NCI-H1694 (cell line): ENCODE measurements at regions not wholly inside any gene's neighbourhood (a gene's known extent, or its start where the extent isn't known, plus 50 kb on each side); places are given as distances from the start of the nearest gene placed in this dataset.

Source experiments
- DNase-seq: peaks from one replicate; lab custom pipeline; 2025; lab: John Stamatoyannopoulos, UW

DNA sequence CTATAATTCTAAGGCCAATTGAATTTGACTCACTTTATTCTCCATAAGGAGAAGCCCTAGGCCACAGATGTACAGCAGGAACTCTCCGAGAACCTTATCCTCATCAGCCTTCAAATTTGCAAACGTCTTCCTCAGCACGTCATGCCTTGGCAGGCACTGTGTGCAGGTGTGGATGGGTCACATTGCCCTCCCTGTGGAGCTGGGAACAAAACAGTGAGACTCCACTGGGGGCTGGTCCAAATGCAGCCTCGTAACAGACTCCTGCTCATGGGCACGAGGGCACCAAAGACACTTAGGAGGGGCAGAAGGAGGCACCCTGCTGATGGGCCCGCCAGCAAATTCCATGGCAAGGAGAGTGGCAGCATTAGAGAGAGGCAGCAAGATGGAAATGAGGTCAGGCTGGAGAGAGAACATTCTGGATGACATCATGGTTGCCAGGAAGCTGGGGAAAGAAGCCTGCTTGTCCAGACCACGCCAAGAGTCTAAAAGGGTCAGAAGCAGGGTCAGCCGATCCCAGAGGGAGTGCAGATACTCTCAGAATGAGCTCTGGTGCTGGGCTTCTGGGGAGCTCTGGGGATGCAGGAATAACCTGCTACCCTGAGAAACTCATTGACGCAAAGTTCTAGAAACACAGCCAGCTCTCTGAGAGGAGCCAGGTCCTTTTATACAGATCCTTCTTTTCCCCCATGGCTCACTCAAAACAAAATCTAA lies 242.2 kb downstream of the B3GLCT start:
- DNase-seq: no peak

DNA sequence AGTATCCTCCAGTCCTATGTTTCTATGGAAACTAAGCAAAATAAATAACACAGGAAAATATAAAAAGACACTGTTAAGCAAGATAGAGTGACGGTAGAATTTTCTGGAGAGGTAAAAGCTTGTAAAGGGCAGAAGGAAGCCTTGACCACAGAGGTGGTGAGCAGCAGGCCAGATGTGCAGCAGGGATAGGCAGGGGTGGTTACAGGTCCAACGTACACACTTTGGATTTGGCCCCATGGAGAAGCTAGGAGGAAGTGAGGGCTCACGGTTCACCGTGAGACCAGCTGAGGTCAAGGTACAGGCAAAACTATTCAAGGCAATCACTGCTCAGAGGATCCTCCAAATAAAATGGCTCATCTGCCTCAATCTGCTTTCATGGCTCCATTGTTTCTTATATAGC lies 242.8 kb downstream of the B3GLCT start:
- no peak for DNase-seq

DNA sequence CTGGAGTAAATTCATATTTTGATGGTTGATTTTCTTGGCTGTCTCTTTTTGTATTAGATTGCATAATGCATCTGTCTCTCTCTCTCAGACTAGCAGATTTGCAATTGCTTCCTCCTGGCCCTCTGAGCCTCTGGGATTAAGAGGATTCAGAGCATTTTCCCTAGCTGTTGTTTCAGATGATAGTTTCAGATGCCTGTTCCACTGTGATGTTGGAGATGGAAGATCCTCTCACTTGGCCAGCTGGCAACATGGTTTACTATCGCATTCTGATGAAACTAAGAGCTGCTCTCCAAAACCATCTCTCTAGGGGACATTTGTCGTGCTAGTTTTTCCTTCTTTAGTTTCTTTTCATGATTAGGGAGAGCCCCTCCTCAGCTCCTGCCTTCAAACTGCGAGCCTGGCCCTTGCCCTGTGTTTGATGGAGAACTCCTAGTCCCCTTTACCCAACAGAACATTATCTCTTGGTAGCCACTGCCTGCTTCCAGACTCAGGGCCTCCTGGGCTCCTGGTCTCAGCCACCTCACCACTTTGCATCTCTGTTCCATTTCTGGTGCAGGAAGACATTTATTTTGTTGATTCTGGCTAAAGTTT lies 244.6 kb downstream of the B3GLCT start:
- no peak for DNase-seq

DNA sequence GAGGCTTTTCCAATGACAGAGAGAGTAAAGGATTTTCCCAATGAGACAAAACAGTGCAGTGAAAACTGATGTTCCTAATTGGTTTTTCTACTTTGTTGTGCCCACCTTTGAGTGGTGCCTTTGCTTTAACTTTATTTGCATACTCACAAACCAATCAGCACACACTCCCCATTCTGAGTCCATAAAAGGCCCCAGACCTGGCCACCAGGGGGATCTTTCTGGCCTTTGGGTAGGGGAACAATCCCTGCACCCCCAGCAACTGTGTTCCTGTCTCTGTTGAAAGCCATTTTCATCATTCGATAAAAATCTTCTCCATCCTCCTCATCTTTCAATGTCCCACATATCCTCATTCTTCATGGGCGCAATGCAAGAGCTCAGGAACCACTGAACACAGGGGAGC lies 252.8 kb downstream of the B3GLCT start:
- no peak for DNase-seq

DNA sequence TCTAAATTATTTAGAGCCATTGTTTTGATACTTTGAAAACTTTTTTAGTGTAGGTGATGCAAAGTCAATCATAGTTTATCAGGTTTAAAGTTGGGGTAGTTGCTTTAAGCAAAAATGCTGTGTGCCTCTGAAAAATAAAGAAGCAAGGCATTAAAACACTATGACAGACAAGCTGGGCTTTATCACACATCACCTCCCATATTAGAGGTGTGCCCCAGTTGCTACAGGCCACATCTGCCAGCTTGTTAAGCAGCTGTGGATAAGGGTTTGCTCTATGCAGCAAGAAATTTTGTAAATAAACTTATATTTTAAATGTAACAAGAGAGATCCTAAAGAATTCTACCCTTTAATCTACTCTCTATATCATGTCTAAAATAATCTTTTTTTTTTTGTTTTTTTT lies 255.8 kb downstream of the B3GLCT start:
- DNase-seq: no peak

DNA sequence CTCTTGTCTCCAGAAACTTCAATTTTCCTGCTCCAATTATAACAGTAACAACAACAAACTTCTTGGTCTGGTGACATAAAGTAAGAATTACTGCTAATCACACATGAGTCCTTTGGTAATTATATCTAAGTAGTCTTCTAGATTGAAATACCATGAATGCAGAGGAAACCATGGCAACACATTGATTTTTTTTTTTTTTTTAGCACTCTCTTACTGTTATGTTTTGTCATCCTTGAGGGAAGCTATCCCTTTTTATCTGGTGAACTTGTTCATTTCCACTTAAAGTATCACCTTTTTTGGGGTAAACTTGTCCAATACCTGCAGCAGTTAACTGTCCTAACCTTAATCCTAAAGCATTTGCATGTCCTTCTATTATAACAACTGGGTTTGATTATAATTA lies 256.3 kb downstream of the B3GLCT start:
- DNase-seq: no peak

DNA sequence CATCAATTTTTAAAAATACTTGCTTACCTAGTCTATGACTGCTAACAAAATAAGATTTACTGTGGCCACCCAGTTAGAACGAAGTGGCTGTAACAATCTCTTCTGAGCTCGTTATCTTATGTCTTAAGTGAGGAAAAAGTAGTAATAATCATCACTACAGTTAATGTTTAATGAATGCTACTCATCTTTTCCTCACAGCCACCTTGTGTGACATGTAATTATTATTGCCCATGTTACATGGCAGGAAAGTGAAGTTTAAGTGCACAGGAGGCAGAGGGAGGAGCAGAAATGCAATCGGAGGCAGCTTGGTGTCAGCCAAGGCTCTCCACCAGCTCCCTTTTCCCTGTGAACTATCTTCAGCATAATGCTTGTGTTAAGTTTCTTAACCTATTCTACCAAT lies 260.3 kb downstream of the B3GLCT start:
- no peak for DNase-seq

DNA sequence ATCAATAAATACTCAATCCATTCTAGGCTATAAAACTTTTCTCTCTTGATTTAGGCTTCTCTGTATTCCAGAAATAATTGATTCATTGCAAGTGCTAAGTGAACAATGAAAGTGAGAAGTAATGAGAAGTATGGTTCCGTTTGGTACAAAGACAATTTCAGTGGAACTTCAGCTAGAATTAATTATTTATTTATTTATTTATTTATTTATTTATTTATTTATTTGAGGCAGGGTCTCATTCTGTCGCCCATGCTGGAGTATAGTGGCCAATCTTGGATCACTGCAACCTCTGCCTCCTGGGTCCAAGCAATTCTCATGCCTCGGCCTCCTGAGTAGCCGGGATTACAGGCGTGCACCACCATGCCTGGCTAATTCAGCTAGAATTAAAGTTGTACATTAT lies 262.1 kb downstream of the B3GLCT start:
- no peak for DNase-seq

DNA sequence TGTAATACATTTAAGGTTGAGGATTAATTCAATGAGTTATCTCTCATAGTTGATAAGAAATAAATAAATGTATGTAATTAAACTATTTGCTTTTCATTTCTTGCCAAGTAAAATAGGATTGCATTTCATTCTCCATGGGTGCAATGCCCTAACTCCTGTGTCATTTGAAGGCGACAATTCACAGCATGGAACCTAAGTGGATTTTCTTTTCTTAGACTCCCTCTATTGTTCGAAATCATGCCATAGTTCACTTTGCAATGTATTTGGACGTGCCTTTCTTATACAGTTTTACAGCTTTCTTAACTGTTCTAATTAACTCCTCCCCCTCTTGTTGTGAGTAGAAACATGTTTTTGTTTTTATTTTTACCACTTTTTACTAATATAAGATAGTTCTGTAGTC lies 263.0 kb downstream of the B3GLCT start:
- DNase-seq: no peak

DNA sequence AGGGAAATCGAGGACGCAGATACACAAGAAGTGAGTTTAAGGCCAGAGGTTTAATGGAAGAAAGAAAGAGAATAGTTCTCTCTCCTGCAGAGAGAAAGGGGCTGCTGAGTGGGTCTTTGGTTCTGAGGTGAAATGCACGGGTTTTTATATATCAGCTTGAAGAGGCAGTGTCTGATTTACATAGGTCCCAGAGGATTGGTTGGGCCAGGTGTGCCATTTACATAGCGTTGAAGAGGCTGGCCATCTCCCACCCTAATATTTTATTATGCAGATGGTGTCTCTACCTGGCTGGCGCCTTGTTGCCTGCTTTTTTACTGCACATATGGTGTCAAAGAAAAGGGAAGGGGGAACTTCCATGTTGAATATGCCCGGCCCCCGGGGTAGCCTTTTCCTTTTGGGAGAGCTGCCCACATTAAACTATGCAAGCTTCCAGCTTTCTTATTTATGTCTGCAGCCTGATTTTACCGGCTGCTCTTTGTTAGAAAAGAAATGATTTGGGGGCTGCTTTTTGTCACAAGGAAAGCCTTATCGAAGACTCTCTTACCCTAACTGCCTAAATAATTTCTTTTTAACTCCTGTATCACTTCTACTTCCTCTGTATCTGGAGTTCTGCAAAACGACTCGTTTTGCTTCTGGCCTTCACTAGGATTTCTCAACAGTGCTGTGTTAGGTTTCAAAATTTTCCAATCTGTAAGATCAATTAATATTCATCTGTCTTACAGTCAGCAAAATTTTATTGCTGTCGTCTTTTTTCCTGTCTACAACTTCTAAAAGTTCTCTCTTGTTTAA lies 268.5 kb downstream of the B3GLCT start:
- no peak for DNase-seq

DNA sequence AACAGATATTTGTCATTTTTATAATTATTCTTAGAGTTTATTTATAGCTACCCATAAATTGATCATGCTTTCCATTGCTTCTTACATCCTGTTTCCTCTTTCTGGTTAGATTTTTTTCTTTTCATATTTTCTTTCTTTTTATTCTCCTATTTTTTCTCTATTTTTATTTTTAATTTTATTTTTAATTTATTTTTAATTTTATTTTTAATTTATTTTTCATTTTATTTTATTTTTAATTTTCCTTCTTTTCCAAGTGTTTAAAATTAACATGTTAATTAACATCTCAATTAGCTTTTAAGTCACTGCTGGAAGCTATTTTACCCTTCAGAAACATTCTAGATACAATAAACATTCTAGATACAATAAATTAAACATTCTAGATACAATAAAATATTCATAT lies 269.6 kb downstream of the B3GLCT start:
- no peak for DNase-seq

DNA sequence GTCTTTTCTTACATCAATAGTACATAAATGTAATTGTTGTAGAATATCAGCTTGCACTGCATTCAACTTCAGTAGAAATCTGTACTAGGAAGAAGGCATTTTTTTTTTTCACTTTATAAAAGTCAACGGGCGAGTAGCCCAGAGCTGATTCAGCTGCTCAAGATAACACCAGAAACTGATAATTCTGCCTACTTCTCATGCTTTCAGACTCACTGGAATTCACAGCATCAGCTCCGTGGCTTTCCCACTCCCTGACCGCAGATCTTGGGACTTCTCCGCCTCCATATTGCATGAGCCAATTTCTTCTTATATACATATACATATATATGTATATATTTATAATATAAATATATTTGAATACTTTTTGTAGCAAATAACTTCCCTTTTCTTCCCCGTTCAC lies 263.1 kb upstream of the RXFP2 start:
- DNase-seq: no peak

DNA sequence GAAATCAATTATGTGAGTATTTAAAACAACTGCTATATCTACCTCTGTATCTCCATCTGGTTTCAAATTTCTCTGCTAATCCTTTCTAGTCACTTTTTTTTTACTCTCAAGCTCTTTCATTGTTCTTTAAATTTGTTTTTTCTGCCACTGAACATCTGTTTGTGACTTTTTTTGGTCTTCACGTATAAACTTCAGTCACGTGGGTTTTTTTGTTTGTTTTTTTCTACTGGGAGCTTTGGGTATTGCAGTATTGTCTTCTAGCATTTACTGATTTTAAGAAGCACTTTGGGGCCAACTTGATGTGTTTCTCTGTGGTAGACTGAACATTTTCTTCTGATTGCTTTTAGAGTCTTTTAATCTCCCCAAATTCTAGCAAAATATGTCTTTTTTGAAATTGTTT lies 262.6 kb upstream of the RXFP2 start:
- no peak for DNase-seq

DNA sequence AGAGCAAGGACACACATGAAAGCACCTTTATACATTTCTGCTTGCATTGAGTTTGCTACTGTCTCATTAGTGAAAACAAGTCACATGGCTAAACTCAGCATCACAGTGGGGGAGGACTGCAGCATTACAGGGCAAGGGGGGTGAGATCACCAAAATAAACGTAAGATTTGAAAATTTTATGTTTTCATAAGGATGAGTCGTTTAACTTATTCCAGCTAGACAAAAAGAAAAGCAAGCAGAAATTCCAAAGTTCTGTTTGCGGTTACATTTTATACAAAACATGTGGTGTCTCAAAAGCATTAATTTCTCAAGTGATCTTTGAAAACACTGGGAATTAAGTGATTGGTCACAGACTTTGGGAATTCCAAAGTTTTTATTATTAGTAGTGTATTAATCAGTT lies 261.4 kb upstream of the RXFP2 start:
- no peak for DNase-seq

DNA sequence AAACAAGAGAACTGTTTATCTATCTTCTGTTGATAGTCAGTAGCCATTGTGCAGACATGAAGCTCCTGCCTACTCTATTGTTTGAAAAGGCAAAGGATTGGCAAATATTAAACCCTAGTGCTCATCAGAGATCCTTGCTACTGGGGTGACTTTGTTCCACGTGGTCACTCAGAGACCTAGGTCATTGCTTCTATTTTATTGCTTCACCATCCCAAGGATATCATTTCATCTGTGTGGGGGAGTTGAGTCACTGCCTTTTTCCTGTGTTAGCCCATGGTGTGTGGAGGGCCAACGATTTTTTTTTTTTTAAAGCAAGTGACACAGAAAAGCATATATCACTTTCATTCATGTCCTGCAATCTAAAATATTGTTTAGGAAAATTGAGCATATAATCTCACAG lies 254.1 kb upstream of the RXFP2 start:
- no peak for DNase-seq

DNA sequence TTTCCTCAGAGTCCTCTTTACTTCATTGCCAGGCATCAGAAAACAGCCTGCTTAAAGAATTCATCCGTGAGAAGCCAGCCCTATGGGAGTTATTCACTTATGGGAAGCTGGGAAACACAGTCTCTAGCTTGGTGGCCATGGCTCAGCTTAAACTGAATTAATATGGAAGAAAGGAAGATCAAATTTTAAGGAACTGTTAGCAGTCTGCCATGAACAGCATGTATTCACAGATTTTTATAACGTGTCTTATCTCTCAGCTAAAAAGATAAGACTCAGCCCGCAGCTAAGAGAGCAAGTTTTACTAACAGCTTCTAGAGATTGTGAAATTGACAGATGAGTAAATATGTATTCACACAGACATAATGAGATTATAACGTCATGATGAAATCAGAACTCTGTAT lies 253.7 kb upstream of the RXFP2 start:
- no peak for DNase-seq

DNA sequence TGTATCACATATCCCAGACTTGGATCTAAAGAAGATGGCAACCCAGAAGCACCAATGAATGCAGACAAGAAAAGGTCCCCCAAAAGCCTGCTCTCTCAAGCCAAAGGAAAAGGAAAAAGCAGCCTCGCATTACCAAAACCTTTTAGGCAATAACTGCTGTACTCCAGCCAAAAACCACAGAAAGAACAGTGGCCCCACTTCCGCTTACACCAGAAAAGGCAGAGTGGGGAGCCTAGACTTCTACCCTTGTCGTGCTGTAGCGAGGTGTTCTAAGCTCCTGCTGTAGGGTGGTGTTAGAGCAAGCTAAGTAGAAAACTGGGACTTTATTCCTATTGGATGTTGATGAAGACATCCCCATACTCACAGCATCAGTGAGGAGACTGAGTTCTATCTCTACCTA lies 244.0 kb upstream of the RXFP2 start:
- no peak for DNase-seq

DNA sequence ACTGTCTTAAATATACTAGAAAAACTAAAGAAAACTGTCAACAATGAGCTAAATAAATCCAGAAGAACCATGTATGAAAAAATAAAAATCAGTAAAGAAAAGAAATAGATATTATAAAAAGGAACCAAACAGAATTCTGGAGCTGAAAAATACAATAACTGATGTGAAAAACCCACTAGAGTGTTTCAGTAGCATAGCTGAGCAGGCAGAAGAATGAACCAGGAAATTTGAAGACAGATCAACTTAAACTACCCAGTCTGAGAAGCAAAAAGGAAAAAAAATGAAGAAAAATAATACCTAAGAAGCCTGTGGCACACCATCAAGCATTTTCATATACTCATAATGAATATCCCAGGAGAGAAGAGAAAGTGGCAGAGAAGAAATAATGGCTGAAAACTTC lies 240.1 kb upstream of the RXFP2 start:
- no peak for DNase-seq

DNA sequence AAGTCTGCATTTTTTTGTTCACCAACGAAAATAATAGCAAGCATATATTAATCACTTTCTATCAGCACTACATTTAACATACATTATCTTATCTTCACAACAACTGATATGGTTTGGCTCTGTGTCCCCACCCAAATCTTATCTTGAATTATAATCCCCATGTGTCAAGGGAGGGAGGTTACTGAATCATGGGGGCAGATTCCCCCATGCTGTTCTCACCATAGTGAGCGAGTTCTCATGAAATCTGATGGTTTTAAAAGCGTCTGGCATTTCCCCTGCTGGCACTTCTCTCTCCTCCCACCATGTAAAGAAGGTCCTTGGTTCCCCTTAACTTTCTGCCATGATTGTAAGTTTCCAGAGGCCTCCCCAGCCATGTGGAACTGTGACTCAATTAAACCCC lies 235.7 kb upstream of the RXFP2 start:
- DNase-seq: no peak

DNA sequence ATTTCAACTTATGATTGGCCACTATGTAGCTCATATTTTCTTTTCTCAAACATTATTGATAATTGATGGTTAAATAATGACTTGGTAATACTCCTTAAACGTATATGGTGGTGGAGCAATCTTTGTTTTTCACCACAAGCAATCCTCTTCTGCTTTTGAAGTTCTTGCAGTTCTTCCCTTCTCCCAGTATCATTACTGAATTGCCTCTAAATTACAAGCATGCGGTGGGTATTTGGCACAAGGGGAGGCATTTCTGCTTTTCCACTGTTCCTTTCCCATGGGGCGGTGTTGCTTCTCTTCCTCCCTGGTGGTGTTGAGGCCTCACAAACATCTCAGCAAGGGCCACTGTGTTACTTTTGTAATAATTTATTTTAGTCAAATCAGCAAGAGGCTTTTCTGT lies 234.4 kb upstream of the RXFP2 start:
- DNase-seq: no peak

DNA sequence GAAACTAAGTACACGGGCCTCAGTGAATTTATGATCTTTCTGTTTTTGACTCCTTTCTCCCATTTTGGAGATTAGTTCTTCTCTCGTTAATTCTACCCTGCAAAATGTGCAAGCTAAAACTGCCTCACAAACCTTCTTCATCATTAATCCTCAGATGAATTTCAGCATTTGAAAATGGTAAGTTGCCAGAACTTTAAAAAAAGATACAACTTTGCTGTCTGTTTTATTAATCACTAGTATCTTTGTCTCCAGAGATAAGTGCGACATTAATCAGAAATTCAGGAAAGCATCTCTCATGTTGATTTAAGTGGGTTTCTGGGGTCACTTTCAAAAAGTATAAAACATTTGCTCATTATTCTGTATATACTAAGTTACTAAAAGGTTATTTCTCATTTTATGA lies 227.0 kb upstream of the RXFP2 start:
- no peak for DNase-seq

DNA sequence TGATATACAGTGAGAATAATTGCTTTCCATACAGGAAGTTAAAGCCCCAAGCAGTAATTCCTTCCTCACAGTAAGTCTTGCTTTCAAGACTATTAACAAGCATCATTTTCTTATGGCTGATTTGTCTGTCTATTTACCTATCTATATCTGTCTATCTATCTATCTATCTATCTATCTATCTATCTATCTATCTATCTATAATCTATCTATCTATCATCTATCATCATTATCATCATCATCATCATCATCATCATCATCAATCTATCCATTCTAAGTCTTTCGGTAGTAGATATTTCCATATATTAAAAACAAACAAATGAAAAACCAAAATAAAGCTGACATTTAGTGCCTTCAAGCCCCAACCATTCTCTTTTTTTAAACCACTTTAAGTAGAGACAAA lies 224.4 kb upstream of the RXFP2 start:
- no peak for DNase-seq

DNA sequence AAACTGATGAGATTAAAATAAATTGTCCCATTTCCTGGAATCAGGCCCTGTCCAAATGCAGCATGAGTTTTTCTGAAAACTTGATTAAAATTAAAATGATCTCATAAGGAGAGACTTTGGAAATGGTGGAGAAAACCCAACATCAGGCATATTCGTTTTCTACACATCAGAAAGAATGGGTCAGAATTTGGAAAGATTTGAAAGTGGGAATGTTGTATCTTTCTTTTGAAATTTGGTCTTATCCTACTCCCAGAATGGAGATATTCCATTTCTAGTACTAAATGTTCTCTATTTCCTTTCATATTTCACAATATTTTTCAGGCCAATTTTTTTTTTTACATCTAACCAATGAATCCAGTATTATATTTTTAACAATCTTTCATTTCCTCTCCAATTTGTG lies 223.9 kb upstream of the RXFP2 start:
- DNase-seq: no peak

DNA sequence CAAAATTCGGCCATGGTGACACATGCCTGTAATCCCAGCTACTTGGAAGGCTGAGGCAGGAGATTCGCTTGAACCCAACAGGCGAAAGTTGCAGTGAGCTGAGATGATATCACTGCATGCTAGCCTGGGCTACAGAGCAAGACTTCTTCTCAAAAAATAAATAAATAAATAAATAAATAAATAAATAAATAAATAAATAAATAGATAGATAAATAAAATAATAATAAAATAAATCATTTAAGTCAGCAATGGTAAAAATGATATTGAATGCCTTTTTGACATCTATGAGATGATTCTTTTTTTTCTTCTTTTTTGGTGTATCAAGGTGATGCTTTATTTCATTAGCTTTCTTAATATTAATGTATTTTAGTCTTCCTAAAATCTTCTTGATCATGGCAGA lies 221.7 kb upstream of the RXFP2 start:
- DNase-seq: no peak
